GM18505 (cell line): ENCODE measurements at regions not wholly inside any gene's neighbourhood (a gene's known extent, or its start where the extent isn't known, plus 50 kb on each side); places are given as distances from the start of the nearest gene placed in this dataset.

Experiments used
- ATAC-seq: cut with Tn5 transposase; IDR thresholded peaks from one replicate; pipeline ENCODE4 v1.9.1; 2021; ENCODE audit not compliant: unreplicated experiment
- POLR2A ChIP-seq: IDR thresholded peaks from 4 replicates; pipeline ENCODE4 v1.6.1; 2011; ENCODE audit warnings: borderline replicate concordance; ENCODE audit not compliant: insufficient read depth, insufficient read length; ENCODE audit errors: extremely low read depth

DNA sequence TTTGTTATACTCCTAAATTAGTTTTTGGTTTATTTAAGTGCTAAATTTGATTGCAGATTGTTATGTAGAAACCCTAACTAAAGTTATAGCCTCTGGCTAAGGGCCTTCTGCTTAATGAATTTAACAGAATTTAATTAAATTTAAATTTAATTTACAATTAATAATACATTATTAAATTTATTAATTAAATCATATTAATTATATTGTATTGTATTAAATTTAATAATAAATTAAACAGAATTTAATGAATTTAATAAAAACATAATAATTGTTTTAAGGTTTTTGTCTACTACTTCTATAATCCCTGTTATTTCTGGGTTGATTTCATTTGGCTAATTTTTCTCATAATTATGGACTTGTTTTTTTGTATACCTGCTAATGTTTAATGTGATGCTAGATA, 141.9 kb upstream of the TECRL start:
- TF ChIP-seq POLR2A = no peak
- ATAC-seq = no peak

DNA sequence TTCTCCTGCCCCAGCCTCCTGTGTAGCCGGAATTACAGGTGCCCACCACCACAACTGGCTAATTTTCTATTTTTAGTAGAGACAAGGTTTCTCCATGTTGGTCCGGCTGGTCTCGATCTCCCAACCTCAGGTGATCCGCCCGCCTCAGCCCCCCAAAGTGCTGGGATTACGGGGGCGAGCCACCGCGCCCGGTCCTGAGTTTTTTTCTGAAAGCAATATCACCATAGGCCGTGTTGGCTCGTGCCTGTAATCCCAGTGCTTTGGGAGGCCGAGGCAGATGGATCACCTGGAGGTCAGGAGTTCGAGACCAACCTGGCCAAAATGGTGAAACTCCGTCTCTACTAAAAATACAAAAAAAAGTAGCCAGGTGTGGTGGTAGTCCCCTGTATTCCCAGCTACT, 136.3 kb upstream of the TECRL start:
- TF ChIP-seq POLR2A = no peak
- no peak for ATAC-seq

DNA sequence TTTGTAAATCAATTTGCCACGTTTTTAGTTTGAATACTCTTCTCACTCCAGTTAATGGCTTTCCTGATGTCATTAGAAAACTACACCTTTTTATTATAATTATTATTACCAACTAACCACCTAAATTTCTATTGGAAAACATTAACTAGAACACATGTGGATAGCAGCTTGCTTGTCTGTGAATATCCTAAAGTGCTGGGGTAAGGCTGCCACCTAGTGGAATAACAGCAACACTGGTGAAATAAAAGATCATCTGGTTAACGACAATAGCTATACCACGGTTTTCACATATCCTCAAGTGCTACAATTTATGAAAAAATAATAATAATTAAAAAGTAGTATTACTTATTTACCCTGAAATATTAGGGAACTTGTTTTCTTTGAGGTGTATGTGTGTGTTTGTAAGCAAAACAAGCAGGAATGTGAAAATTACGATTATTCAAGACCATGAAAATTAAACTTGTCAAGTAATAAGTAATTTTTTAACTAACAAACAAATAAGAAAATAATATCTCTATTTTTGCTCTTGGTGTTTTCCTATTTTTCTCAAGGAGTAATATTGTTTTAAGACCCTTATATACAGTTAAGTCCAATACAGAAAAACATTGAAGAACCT, 130.1 kb upstream of the TECRL start:
- TF ChIP-seq POLR2A = no peak
- ATAC-seq = peak; percentile 96

DNA sequence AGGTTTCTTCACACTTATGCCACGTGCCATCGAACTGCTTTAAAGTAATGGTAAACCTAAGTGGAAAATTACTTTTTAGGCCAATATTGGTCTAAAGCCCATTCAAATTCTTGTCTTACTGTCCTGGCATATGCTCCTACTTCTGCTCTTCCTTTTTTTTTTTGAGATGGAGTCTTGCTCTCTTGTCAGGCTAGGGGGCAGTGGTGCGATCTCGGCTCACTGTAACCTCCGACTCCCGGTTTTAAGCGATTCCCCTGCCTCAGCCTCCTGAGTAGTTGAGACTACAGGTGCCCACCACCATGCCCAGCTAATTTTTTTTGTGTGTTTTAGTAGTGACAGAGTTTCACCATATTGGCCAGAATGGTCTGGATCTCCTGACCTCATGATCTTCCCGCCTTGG, 129.0 kb upstream of the TECRL start:
- no peak for TF ChIP-seq POLR2A
- no peak for ATAC-seq

DNA sequence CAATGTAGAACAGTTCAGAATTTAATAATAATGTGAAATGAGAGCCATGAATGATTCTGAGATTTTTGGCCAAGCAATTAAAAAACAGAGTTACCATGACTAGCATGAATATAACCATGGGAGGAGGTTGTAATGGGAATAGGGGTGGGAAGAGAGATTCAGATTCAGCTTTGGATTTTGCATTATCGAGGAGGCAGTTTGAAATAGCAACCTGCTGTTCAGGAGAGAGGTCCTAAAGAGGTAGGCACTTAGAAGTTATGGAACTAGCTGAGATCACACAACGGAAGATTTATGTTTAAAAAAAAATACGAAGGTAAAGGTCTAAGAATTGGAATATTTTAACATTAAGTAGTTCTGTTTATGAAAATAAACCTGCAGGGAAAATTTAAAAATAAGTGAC, 124.4 kb upstream of the TECRL start:
- TF ChIP-seq POLR2A = no peak
- no peak for ATAC-seq

DNA sequence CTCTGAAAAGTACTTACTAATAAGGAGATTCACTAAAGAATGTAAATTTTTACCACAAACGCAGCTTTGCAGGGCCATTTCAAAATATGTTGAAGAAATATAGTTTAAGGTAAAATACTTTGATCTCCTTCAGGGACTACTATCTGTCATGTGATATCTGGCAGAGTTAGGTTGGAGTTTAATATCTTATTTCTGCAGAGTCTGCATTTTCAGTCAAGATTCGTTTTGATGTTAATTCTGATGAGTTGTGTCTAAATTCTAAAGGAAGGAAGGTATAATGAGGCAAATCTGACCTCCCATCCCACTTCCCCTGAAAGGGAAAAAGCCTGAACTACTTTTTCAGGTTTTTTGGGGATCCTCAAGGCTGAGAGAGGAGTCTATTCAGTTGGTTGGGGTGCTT, 123.9 kb upstream of the TECRL start:
- no peak for TF ChIP-seq POLR2A
- ATAC-seq = no peak

DNA sequence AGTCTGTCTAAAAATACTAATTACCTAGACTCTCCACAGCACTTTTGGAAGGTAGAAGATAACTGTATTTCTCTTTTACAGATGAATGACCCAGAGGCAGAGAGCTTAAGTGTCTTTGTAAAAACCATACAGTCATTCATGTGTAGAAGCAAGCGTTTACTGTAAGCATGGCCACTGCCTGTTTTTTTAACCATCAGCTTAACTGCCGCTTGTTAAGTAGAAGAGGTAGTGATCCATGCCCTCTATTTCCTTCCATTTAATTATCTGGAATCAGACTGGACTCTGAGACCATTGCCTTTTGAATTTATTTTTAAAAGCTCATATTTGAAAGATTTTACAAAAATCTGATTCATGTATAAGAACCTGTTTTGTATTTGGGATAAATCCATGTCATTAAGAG, 111.2 kb upstream of the TECRL start:
- ATAC-seq = no peak
- TF ChIP-seq POLR2A = no peak

DNA sequence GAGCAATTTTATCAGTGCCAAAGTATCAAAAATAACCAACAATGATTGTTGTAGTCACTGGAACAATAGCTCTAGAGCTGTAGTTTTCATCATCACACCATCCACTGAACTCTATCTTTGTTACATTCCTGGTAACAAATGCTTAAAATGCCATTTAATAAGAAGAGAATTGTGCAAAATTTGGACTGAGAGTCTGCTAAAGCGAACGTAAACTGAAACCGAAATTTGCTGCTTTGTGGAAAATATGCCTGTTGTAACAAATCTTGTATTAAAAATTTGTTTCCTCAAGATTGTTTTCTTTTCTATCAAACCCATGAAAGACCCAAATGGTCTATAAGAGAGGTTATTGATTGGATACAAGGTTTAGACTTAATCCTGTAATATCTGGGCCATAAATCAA, 109.3 kb upstream of the TECRL start:
- TF ChIP-seq POLR2A = no peak
- no peak for ATAC-seq

DNA sequence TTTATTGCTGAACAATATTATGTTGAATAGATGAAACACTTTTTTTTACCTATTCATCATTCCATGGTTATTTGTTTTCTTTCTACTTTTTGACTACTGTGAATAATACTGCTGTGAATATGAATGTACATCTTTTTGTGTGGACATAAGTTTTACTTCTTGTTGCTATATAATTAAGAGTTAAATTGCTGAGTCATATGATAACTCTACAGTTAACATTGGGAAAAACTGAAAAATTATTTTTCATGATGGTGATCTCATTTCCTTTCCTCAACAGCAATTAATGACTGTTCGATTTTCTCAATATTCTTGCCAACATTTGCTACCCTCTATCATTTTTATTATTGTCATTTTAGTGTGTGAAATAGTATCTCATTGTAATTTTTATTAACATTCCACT, 106.9 kb upstream of the TECRL start:
- TF ChIP-seq POLR2A = no peak
- ATAC-seq = no peak

DNA sequence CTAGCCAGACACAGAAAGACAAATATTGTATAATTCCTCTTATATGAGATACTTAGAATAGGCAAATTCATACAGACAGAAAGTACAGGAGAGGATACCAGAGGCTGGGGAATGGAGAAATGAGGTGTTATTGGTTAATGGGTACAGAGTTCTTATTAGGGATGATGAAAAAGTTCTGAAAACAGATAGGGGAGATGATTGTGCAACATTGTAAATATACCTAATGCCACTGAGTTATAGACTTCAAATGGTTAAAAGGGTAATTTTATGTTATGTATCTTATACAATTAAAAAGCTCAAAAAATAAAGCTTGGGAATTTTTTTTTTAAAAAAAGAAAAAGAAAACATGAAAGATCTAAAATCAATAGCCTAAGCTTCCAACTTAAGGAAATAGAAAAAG, 98.8 kb upstream of the TECRL start:
- no peak for TF ChIP-seq POLR2A
- no peak for ATAC-seq

DNA sequence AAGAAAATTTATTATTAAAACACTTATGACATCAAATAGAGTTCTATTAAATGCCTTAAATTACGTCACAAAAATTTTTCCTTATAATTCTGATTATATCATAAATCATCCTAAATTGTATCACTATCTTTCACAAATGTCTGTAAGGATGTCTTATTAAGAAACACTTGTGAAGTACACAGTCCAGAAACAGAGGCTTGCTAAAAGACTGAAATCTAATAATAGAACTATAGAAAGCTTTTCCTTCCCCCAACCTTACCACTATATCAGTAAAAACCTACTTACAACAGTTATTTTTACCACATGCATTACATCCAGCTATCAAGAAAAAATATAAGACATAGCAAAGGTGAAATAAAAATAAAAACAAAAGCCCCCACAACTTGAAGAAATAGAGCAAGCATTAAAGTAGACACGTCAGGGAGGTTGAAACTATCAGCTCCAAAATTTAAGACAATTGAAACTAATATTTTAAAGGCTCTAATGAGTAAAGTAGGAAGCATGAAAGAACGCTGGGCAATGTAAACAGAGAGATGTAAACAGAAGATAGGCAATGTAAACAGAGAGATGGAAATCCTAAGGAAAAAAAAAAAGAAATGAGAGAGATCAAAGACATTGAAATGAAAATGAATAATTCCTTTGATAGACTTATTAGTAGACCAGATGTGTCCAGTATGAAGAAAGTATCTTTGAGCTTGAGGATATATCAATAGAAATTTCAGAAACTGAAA, 94.9 kb upstream of the TECRL start:
- no peak for ATAC-seq
- no peak for TF ChIP-seq POLR2A

DNA sequence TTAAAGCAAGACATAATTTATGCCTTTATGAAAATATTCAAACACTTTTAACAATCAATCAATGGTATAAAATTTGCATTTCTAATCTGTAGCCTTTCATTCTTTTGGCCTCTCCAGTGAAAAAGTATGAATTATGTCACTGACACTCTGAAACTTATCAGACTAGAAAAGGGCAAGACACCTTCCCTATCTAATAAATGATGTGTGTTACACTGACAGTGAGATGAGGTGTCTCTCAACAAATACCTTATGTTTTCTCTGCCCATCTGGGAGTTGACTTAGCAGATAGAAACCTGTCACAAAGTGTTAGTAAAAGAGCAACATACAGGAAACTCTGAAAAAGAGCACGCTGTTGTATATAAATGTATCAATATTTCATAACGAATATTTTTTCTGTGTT, 94.2 kb upstream of the TECRL start:
- TF ChIP-seq POLR2A = no peak
- no peak for ATAC-seq

DNA sequence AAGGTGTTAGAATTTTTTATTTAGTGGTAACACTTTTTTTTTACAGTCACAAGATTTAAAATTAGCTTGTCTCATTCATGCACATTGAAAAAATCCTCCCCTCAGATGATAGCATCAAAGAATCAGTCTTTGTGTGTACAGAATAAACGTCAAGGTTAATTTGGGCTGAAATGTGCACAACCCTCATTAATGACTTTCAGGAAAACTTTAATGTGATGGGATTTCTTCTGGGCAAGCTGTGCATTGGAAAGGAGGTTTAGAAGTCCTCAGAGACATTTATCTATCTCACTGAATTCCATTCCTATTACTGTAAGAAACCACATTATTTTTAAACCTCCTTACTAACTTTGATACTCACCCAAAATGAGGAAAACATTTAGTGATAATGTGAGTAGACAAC, 88.2 kb upstream of the TECRL start:
- ATAC-seq = no peak
- TF ChIP-seq POLR2A = no peak

DNA sequence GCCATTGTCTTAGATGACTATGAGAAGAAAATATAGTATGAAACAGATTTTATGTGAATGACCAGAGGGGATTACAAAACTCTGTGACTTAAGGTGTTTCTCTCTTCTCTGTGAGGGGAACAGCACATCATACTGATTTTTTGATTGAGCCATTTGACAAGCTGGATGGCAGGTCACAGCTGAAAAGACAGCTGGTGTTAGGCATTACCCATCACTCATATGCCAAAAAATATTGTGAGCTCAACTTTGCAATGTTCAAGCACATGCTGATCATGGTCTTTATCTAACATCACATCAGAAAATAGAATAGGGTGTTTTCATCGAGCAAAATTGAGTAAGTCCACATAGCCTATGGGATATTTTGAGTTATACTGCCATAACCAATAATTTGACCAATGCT, 86.7 kb upstream of the TECRL start:
- no peak for ATAC-seq

DNA sequence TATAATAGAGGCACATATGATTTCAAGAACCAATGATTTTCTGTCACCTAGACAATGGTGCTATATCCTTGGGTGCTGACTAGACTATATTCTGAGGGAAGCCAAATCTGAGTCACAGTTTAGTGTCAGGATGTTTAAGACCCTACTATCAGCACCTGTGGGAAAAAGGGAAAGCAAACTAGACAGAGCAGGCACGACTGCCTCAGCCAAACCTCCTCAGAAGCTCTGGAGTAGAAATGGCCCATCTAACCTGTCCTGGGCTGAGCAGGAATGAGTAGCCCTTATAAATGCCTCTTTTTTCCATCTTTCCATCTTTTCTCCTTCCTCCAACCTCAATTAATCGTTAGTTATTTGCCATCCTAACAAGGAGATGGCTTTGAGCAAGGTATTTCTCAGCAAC, 80.4 kb upstream of the TECRL start:
- TF ChIP-seq POLR2A = no peak
- no peak for ATAC-seq

More for the DNA sequence above, 86.7 kb upstream of the TECRL start:
- no peak for TF ChIP-seq POLR2A

DNA sequence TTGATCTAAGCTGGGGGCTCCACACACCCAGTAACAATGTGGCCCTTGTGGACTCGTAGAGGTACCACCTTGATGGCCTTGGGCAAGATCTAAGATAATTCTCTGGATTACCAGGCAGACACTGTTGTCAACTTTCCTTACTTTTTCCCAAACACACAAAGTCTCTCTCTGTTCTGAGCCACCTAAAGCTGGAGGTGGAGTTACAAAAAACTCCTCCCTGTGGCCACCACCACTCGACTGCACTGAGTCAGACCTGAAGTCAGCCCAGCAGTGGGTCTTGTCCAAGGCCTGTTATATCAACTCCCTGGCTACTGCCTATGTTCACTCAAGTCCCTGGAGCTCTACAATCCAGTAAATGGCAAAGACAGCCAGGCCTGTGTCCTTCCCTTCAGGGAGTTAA, 70.1 kb upstream of the TECRL start:
- no peak for TF ChIP-seq POLR2A
- ATAC-seq = no peak

DNA sequence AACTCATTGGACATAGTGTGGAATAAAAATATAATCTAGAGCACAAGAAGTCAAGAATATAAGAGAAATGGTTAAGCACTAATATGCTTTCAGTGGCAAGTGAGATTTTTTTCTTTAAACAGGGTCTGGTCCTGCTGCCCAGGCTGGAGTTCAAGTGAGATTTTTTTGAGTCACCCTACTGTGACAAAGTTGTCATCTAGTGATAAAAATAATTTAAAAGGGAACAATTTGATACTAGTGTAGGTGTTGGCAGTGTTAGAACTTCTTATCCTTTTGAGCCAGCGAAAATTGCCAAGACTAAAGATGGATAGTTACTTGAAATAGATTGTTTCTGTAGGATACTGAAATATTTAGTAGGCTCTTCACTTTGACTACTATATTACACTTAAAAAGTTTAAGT, 67.9 kb upstream of the TECRL start:
- no peak for TF ChIP-seq POLR2A
- no peak for ATAC-seq
